H9 (cell line): ENCODE measurements at regions not wholly inside any gene's neighbourhood (a gene's known extent, or its start where the extent isn't known, plus 50 kb on each side); places are given as distances from the start of the nearest gene placed in this dataset.
"Not testable (repeated sequence)": the region's sequence is repeated elsewhere in the genome, so short reads cannot be mapped to it uniquely, and the experiment has no call there.

Experiments used
- DNase-seq: peaks from one replicate; pipeline ENCODE4 v3.0.0-alpha.2; 2017
- H2AFZ ChIP-seq: one replicate; pipeline ENCODE4 v1.6.1; 2013; ENCODE audit warnings: mild to moderate bottlenecking, low read length, control low read depth, moderate library complexity
- H2AK5ac ChIP-seq: 2 replicates; pipeline ENCODE4 v1.6.1; 2013; ENCODE audit warnings: low read length, control low read depth, mixed read lengths; ENCODE audit not compliant: insufficient read length
- H2BK120ac ChIP-seq: one replicate; pipeline ENCODE4 v1.6.1; 2013; ENCODE audit warnings: low read depth, mild to moderate bottlenecking, low read length, control low read depth, inconsistent platforms; ENCODE audit not compliant: poor library complexity, severe bottlenecking
- H2BK12ac ChIP-seq: 2 replicates; pipeline ENCODE4 v1.6.1; 2013; ENCODE audit warnings: low read length, control low read depth, mixed read lengths, low read depth; ENCODE audit not compliant: insufficient read length
- H2BK15ac ChIP-seq: 2 replicates; pipeline ENCODE4 v1.6.1; 2013; ENCODE audit warnings: low read depth, low read length, control low read depth
- H2BK20ac ChIP-seq: one replicate; pipeline ENCODE4 v1.6.1; 2013; ENCODE audit warnings: low read depth, mild to moderate bottlenecking, low read length, control low read depth, inconsistent platforms; ENCODE audit not compliant: poor library complexity, severe bottlenecking
- H2BK5ac ChIP-seq: 2 replicates; pipeline ENCODE4 v1.6.1; 2013; ENCODE audit warnings: low read length, control low read depth, mixed read lengths; ENCODE audit not compliant: insufficient read length
- H3K14ac ChIP-seq: 2 replicates; pipeline ENCODE4 v1.6.1; 2013; ENCODE audit warnings: low read length, control low read depth; ENCODE audit not compliant: insufficient read depth
- H3K18ac ChIP-seq: 2 replicates; pipeline ENCODE4 v1.6.1; 2013; ENCODE audit warnings: low read depth, mild to moderate bottlenecking, mixed read lengths, low read length, control low read depth; ENCODE audit not compliant: insufficient read length
- H3K23ac ChIP-seq: 2 replicates; pipeline ENCODE4 v1.6.1; 2013; ENCODE audit warnings: low read length, control low read depth, mixed read lengths, low read depth; ENCODE audit not compliant: insufficient read length
- H3K23me2 ChIP-seq: 2 replicates; pipeline ENCODE4 v1.6.1; 2013; ENCODE audit warnings: low read depth, mild to moderate bottlenecking, mixed read lengths, low read length, control low read depth; ENCODE audit not compliant: insufficient read length, poor library complexity, severe bottlenecking
- H3K27ac ChIP-seq: 2 replicates; pipeline ENCODE4 v1.5.1; 2013; ENCODE audit warnings: low read length, control low read depth, mixed read lengths, low read depth; ENCODE audit not compliant: insufficient read length
- H3K27me3 ChIP-seq: 2 replicates; pipeline ENCODE4 v1.6.1; 2013; ENCODE audit warnings: low read length, control low read depth, inconsistent platforms; ENCODE audit not compliant: insufficient read depth
- H3K4ac ChIP-seq: 2 replicates; pipeline ENCODE4 v1.6.1; 2013; ENCODE audit warnings: low read depth, mild to moderate bottlenecking, control low read depth, inconsistent platforms, low read length, moderate library complexity
- H3K4me1 ChIP-seq: 2 replicates; pipeline ENCODE4 v1.6.1; 2013; ENCODE audit warnings: low read length, control low read depth, inconsistent platforms; ENCODE audit not compliant: insufficient read depth
- H3K4me2 ChIP-seq: 2 replicates; pipeline ENCODE4 v1.6.1; 2013; ENCODE audit warnings: low read length, control low read depth, mixed read lengths; ENCODE audit not compliant: insufficient read length, insufficient read depth
- H3K56ac ChIP-seq: 2 replicates; pipeline ENCODE4 v1.6.1; 2013; ENCODE audit warnings: low read depth, mild to moderate bottlenecking, mixed read lengths, low read length, control low read depth; ENCODE audit not compliant: insufficient read length
- H3K79me1 ChIP-seq: 2 replicates; pipeline ENCODE4 v1.6.1; 2013; ENCODE audit warnings: low read depth, mild to moderate bottlenecking, moderate library complexity, low read length, control low read depth, inconsistent platforms; ENCODE audit not compliant: insufficient read depth, poor library complexity, severe bottlenecking
- H3K79me2 ChIP-seq: 2 replicates; pipeline ENCODE4 v1.6.1; 2013; ENCODE audit warnings: low read length, control low read depth, inconsistent platforms; ENCODE audit not compliant: insufficient read depth
- H3K9ac ChIP-seq: 2 replicates; pipeline ENCODE4 v1.6.1; 2013; ENCODE audit warnings: low read length, control low read depth, mixed read lengths; ENCODE audit not compliant: insufficient read length; ENCODE audit errors: extremely low read depth
- H3K9me3 ChIP-seq: one replicate; pipeline ENCODE4 v1.6.1; 2013; ENCODE audit warnings: low read depth, low read length, inconsistent platforms; ENCODE audit not compliant: control insufficient read depth
- H3T11ph ChIP-seq: one replicate; pipeline ENCODE4 v1.6.1; 2013; ENCODE audit warnings: mild to moderate bottlenecking, low read length, control low read depth, inconsistent platforms
- H4K20me1 ChIP-seq: one replicate; pipeline ENCODE4 v1.6.1; 2013; ENCODE audit not compliant: control insufficient read depth, insufficient read length, insufficient read depth
- H4K5ac ChIP-seq: 2 replicates; pipeline ENCODE4 v1.6.1; 2013; ENCODE audit warnings: low read depth, mild to moderate bottlenecking, mixed read lengths, low read length, control low read depth; ENCODE audit not compliant: insufficient read length
- H4K8ac ChIP-seq: replicated peaks from 2 replicates; pipeline ENCODE4 v1.6.1; 2013; ENCODE audit warnings: low read length, control low read depth, mixed read lengths, low read depth; ENCODE audit not compliant: insufficient read length
- H4K91ac ChIP-seq: 2 replicates; pipeline ENCODE4 v1.6.1; 2013; ENCODE audit warnings: low read depth, mild to moderate bottlenecking, moderate library complexity, mixed read lengths, low read length, control low read depth; ENCODE audit not compliant: insufficient read length
- H3K27ac Mint-ChIP-seq, 3 experiments: 2 replicates in 2 of 3; 3 replicates in 1 of 3; pipeline ENCODE4 v1.8.0; 2020 to 2021; ENCODE audit warnings: mixed read lengths in 3 of 3, mild to moderate bottlenecking in 1 of 3, moderate library complexity in 1 of 3
- H3K27me3 Mint-ChIP-seq: 2 replicates; pipeline ENCODE4 v1.8.0; 2021; ENCODE audit warnings: low read depth, mild to moderate bottlenecking, moderate library complexity, mixed read lengths
- H3K36me3 Mint-ChIP-seq, 3 experiments: 2 replicates in 2 of 3; 3 replicates in 1 of 3; pipeline ENCODE4 v1.8.0; 2020 to 2021; ENCODE audit warnings: low read depth in 3 of 3, mixed read lengths in 3 of 3; ENCODE audit not compliant: insufficient read depth in 1 of 3
- H3K4me1 Mint-ChIP-seq, 2 experiments: 2 replicates each; pipeline ENCODE4 v1.8.0; 2020; ENCODE audit warnings: mixed read lengths in 2 of 2
- H3K4me3 Mint-ChIP-seq, 2 experiments: 2 replicates in 1 of 2; 3 replicates in 1 of 2; pipeline ENCODE4 v1.8.0; 2020 to 2021; ENCODE audit warnings: mild to moderate bottlenecking in 2 of 2, mixed read lengths in 2 of 2, moderate library complexity in 1 of 2
- H3K9me3 Mint-ChIP-seq, 2 experiments: 2 replicates in 1 of 2; 3 replicates in 1 of 2; pipeline ENCODE4 v1.8.0; 2020; ENCODE audit warnings: mild to moderate bottlenecking in 2 of 2, mixed read lengths in 2 of 2, moderate library complexity in 1 of 2
- WGBS: extraction: QIAGEN DNeasy Blood & Tissue Kit; methylation state at CpG from one replicate; pipeline ENCODE4 v1.1.7; 2013; ENCODE audit warnings: missing lambda C conversion rate, low lambda C conversion rate, mixed read lengths; ENCODE audit not compliant: insufficient read length; ENCODE audit errors: extremely low coverage; 5-methylcytosine and 5-hydroxymethylcytosine counted together

GRCh38 chr4:4136621-4137020 is 90.1 kb downstream of the OTOP1 start:
- H3K4me1 ChIP-seq, H3K4ac ChIP-seq, H2BK15ac ChIP-seq, H2BK5ac ChIP-seq, H2AFZ ChIP-seq, H3K27ac Mint-ChIP-seq, H3K9me3 ChIP-seq, H4K8ac ChIP-seq, DNase-seq, H3K23ac ChIP-seq, H3T11ph ChIP-seq, H3K27me3 ChIP-seq, H3K9me3 Mint-ChIP-seq, H4K91ac ChIP-seq, H3K18ac ChIP-seq, H2BK12ac ChIP-seq, H3K23me2 ChIP-seq, H3K4me1 Mint-ChIP-seq, H3K79me2 ChIP-seq, H3K79me1 ChIP-seq, H3K4me3 Mint-ChIP-seq, H2BK120ac ChIP-seq, H3K9ac ChIP-seq, H3K36me3 Mint-ChIP-seq, H3K56ac ChIP-seq, H3K27me3 Mint-ChIP-seq, H3K14ac ChIP-seq, H4K20me1 ChIP-seq, H2BK20ac ChIP-seq, H2AK5ac ChIP-seq, H3K27ac ChIP-seq, H3K4me2 ChIP-seq, H4K5ac ChIP-seq: not testable (repeated sequence)
- WGBS = no CpG with 5 or more reads among the region's 9 CpGs
